ENCODE measurements at regions not wholly inside any gene's neighbourhood (a gene's known extent, or its start where the extent isn't known, plus 50 kb on each side); places are given as distances from the start of the nearest gene placed in this dataset.
A peak's percentile ranks its signal among the peaks of the same experiment; 100 is the strongest.

DNA sequence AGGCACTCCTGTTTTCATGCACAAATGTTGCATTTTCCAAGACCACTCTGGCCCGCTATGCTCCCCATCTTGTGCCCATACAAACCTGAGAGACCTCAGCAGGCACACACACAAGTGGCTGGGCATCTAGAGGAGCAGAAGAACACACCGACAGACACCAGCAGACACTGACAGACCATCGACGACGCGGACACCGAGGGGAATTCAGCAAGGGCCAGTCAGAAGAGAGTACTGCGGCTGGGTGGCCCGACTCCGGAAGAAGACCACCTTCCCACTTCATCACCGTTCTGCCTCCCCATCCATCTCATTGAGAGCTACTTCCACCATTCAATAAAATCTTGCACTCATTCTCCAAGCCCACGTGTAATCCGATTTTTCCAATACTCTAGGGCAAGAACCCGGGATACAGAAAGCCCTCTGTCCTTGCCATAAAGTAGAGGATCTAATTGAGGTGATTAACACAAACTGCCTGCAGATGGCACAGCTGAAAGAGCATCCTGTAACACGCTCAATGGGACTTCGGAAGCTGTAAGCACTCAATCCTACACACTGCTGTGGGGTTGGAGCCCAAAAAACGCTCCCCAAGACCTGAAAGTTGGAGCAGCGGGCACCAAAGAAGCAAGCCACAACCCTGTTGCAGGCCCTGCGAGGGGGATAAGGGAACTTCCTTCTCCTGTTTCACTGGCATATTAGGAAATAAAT is 780.9 kb downstream of the ARAP2 start:
- DNase-seq = no peak

GRCh38 chr4:35464964-35465528 is 779.3 kb downstream of the ARAP2 start:
- DNase-seq = no peak

- no peak for DNase-seq
These were observed 753.2 kb downstream of the ARAP2 start for GRCh38 chr4:35491093-35491492.

DNA sequence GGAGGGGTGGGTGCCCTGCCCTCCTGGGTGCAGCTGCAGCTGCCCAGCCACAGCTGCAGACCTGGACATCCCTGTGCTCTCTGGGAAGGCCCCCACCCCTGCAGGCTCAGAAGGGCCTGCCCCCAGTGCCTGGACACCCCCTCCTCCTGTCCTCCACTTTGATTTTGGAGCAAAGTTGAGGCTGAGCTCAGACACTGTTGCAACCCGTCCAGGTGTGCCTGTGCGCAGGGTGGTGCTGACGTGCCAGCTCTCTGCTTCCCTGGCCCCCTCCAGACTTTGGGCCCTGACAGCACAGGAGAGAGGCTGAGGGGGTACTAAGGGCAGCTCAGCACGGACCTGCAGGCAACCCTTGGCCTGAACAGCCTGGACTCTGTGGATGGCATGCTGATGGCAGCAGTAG is 750.3 kb downstream of the ARAP2 start:
- DNase-seq = no peak

DNA sequence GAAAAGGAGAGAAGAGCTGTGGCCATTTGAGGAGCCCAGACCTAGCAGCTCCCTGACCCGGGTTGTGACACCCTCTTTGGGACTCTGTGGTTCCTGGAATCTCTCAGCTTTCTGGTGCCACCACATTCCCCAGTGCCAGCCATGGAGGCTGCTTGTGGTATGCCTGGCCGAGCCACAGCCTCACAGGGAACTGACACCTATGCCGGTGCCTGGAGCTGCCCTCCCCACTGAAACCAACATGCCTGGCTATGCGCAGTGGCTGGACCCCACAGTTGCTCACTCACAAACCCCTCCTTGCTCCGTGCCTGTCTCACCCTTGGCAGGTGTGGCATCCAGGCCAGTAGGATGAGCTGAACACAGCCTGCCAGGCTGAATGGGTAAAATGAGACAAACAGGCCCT is 749.4 kb downstream of the ARAP2 start:
- no peak for DNase-seq

GRCh38 chr4:35500812-35501211 is 743.5 kb downstream of the ARAP2 start:
- no peak for DNase-seq

DNA sequence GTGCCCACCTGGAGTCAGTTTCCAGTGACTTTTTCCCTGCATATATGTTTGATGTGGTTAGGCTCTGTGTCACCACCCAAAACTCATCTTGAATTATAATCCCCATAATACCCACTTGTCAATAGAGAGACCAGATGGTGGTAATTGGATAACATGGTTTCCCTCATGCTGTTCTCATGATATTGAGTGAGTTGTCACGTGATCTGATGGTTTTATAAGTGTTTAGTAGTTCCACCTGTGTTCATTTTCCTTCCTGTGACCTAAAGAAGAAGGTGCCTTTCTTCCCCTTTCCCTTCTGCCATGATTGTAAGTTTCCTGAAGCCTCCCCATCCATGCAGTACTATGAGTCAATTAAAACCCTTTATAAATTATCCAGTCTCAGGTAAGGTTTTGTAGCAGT is 740.9 kb downstream of the ARAP2 start:
- no peak for DNase-seq

- no peak for DNase-seq
These were observed 738.2 kb downstream of the ARAP2 start for GRCh38 chr4:35506161-35506560.

DNA sequence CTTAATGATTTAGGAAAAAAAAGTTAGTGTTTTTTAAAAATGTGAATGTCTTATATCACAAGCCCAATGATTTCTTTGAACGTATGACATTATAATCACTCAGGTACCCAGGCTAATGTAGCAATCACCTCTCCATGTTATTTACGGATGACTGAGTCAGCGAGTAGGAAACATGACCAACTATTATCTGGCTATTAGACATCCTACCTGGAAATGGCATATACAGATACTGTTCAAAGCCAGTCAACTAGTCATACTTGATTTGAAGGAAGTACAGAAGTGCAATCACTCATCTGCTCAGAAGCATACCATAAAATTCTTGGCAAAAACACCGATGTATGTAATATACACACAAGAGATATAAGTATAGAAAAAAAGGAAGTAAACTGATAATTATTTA is 732.5 kb downstream of the ARAP2 start:
- no peak for DNase-seq

DNA sequence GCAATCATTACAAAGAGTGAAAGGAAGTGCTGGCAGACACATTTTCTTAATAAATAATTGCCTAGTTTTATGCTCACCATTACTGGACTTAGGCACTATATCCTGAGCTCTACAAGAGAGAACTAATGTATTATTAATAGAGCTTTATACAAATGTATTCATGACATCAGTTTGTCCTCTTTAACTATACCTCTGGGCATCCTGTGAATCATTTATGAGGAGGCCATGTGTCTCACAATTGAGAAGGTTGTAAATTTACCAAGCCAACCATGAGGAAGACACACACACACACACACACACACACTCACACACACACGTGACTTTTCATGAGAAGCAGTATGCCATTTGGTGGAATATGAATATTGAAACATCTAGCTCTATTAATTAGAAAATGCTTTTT is 728.2 kb downstream of the ARAP2 start:
- DNase-seq = no peak

DNA sequence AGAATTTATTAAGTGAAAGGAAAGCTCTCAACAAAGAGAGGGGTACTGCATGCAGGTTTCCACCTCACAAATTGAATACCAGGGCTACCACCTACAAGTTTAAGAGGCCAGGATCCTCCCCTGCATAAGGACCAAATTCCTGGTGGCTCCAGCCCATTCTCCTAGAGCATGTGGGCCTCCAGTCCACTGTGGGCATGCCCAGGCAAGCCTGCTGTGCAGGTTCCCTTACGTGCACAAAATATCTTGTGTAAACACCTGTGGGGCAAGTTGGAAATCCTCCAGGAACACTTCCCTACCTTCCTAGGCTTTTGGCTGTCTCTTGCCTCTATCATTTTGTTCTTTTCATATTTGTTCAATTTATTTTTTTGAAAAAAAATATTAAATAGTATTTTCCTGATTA is 724.3 kb downstream of the ARAP2 start:
- no peak for DNase-seq

DNA sequence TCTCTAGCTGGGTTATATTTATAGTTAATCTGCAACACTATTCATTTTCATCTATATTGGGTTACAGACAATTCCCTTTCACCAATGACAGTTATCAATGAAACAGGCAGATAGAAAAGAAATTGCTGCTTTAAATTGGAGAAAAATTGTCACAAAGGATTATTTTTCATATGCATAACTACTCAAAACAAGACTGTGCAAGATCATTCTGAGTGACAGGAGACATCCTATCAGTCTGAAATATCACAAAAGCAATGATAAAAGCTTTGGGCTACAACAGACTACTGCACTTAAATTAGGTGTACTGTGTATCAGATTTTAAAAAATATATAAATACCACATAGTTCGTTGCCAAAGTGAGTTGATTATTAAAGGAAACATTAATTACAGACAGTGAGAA is 722.6 kb downstream of the ARAP2 start:
- DNase-seq = no peak

DNA sequence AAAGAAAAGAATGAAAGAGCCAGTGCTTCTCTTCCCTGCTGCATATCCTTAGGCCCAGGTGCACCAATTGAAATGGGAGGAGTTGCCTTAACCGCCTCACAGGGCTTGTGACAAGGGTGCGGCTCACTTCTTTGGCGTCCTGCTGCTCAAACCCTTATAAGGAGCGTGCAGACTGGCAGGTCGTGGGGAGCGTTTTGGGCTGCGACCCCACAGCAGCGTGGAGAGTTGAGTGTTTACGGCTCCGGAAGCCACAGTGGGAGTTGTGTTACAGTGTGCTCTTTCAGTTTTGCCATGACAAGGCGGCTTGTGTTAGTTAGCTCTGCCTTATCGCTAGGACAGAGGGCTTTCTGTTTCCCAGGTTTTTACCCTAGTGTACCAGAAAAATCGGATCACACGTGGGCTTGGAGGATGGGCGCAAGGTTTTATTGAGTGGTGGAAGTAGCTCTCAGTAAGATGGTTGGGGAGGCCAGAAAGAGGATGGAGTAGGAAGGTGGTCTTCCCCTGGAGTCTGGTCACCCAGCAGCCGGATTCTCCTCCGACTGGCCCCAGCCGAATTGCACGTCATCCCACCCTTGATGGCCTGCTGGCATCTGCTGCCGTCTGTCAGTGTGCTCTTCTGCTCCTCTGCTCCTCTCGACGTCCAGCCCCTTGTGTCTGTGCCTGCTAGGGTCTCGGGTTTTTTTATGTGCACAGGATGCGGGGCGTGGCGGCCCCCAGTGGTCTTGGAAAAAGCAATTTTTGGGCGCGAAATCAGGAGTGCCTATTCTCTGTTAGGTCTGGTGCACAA is 718.9 kb downstream of the ARAP2 start:
- peak in 1 of 5 donors; percentile 2 for DNase-seq

GRCh38 chr4:35526456-35526855 is 717.9 kb downstream of the ARAP2 start:
- DNase-seq = no peak

DNA sequence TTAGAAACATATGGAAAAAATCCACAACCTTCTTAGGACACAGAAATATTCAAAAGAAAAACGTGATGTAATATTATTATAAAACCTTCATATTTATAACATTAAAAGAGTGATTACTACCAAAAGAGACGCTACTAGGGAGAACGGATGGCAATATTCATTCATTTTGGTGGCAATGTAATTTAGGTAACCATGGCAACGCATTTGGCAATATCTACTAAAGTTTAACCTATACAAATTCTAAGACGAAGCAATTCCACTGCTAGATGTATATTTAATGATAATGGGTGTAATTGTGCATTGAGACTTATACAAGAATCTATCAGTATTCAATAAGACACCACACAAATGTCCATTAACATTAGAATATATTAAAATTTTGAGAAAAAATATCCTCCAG is 709.4 kb downstream of the ARAP2 start:
- no peak for DNase-seq

- DNase-seq = no peak
These were observed 705.5 kb downstream of the ARAP2 start for GRCh38 chr4:35538807-35539206.

DNA sequence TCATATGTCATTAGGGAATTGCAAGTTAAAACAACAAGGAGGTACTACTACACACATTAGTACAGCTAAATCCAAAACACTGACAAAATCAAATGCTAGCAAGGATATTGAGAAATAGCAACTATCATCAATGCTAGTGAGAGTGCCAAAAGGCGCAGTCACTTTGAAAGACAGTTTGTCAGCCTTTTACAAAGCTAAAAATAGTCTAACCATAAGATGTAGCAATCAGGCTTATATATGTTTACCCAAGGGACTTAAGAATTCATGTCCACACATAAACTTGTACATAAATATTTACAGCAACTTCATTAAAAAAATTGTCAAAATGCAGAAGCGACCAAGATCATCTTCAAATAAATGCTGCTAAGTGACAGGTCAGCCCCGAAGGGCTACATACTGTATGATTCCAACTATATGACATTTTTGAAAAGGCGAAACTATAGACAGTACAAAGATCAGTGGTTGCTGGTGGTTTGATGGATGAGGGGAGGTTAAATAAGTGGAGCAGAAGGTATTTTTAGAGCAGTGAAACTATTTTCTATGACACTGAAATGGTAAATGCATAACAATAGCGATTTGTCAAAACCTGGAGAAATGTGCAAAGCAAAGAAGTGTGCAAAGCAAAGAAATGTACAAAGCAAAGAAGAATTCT is 704.8 kb downstream of the ARAP2 start:
- DNase-seq = no peak

DNA sequence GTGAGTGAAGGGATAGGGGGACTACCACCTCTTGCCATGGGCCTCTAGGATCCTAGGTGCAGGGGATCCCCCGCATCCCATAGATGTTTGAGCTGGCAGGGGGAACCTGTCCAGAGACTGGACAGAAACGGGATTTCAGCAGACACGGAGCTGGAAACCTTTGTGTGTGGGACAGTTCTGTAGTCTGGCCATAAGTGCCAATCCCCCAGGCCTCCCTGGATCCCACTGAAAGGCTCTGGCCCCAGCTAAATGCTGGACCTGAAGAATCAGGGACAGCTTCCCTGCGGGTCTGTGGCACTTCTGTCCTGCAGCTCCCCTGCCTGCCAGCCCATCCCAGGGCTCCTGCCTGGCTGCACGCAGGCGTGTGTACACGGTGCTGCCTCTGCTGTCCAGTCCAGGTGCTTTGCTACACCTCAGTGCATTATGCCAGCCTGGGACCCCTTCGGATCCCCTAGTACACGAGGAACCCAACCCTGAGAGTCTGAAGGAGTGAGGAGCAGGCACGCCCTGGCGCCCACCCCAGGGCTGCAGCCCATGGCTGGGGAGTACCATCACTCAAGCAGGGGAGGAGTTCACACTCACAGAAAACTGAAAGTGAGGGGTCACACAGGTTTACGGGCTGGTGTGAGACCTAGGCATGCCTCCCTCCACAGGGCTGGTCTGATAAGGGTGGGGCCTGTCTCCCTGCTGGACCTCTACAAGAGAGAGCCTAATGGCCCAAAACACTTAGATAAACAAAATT is 703.0 kb downstream of the ARAP2 start:
- DNase-seq = no peak

DNA sequence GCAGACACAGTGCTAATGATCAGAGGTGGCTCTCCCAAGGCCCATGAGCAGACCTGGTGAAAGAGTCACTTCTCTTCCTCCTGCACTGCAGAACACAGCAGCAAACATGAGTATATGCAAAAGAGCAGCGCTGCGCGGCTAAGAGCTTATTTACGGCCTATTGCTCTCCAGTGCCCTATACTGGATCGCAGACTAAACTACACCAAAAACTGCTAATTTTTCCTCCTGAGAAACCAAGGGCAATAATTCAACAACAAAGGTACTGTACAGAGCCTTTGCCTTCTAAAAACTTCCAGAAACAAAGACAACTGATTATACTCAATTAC is 702.5 kb downstream of the ARAP2 start:
- no peak for DNase-seq

DNA sequence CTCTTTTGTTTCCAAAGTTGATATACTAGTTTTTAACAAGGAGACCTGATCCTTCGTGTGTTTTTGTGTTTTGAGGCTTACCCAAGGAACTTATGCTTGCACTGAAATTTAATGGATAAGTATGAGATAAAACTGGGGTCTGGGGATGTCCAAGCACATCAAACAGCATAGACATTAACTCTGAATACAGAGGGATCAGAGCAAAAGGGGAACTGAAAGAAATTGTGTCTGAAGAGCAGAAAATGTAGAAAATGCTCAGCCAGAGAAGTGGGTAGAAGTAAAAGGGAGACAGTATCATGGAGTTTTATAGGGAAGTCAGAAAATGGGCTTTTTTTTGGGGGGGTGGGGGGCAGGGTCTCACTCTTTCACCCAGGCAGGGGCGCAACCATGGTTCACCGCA is 695.4 kb downstream of the ARAP2 start:
- no peak for DNase-seq

DNA sequence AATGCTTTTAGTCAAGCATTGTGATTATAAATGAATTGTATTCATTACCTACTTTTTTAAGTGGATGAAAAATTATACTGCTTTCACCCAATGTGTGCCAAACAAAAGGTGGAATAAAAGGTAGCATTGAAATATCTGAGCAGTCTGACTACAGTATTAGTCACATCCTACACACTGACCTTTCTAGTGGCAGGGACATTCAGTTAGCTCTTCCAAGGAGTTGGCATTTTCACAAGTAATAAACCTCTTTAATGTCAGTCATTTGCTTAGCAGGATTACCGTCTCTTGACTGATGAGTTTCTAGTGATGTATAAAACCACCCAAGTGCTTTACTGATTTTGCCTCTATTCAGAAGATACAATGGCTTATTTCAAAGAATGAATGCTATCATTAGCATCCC is 687.9 kb downstream of the ARAP2 start:
- no peak for DNase-seq

DNA sequence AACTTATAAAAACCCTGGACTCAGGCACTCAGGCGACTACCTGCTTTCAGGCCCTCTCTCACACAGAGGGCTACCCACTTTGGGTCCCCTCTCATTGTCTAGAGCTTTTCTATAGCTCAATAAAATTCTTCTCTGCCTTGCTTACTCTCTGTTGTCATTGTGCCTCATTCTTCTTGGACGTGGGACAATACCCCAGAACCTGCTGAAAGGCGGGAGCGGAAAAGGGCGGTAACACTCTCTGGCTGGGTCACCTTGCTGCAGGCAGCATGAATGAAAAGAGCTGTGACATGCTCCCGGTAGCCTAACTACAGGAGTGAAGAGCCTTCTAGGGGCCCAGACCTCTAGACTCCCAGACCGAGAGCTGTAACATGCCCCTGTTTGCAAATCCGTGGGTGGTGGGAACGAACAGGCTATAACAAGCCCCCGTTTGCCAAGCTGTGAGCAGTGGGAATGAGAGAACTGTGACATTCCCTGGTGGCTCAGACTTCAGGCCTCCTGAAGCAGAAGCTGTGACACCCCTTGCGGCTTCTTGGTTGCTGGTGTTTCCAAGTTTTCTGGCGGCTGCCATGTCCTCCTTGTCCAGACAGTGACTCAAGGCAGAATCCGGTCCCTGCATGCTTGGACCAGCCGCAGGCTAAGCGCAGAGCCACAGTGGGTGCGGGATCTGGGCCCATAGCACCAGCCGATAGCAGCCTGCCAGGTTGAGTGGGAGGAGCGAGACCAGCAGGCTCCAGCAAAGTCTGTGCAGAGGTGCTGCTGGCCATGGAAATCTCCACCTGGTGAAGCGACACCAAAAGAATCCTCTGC is 684.6 kb downstream of the ARAP2 start:
- DNase-seq = no peak
